GM13976 (cell line): ENCODE measurements at regions not wholly inside any gene's neighbourhood (a gene's known extent, or its start where the extent isn't known, plus 50 kb on each side); places are given as distances from the start of the nearest gene placed in this dataset.

Experiments used
- DNase-seq: peaks from one replicate; pipeline ENCODE4 v3.0.0; 2012; ENCODE audit warnings: low spot score
- in situ Hi-C: fragments of 300-500 bp; cut with MboI; formaldehyde crosslinking; loops from one replicate; pipeline ENCODE4 v1.12.0; 2022; ENCODE audit warnings: low sequenced_read_pairs, mixed read lengths, inconsistent platforms; ENCODE audit not compliant: unreplicated experiment
- TF ChIP-seq, protein P1 (sequence below): IDR thresholded peaks from 2 replicates; pipeline ENCODE4 v1.5.1; 2012; ENCODE audit warnings: borderline replicate concordance, mild to moderate bottlenecking; ENCODE audit not compliant: insufficient read depth; ENCODE audit errors: extremely low read depth, missing control alignments, control extremely low read depth

DNA sequence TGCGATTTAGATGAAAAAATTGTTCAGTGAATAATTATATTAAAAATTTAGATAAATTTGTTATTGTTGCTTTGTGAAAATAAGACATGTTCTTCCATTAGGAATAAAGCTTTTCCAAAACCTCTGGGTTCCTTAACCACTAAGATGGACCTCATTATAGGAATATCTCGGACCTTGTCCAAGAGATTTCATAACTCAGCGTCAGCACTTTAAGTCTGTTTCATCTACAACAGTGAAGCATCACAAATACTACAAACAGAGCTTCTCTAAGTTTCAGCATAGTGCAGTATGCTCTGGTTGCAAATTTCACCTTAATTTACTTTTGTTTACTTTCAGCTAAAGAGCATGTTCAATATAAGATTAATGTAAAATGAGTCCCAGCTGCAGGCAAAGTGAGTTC, 150.3 kb downstream of the UBE2E3 start:
- in situ Hi-C loops: no loop called here
- TF ChIP-seq, protein P1, sequence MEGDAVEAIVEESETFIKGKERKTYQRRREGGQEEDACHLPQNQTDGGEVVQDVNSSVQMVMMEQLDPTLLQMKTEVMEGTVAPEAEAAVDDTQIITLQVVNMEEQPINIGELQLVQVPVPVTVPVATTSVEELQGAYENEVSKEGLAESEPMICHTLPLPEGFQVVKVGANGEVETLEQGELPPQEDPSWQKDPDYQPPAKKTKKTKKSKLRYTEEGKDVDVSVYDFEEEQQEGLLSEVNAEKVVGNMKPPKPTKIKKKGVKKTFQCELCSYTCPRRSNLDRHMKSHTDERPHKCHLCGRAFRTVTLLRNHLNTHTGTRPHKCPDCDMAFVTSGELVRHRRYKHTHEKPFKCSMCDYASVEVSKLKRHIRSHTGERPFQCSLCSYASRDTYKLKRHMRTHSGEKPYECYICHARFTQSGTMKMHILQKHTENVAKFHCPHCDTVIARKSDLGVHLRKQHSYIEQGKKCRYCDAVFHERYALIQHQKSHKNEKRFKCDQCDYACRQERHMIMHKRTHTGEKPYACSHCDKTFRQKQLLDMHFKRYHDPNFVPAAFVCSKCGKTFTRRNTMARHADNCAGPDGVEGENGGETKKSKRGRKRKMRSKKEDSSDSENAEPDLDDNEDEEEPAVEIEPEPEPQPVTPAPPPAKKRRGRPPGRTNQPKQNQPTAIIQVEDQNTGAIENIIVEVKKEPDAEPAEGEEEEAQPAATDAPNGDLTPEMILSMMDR: no peak
- no peak for DNase-seq

DNA sequence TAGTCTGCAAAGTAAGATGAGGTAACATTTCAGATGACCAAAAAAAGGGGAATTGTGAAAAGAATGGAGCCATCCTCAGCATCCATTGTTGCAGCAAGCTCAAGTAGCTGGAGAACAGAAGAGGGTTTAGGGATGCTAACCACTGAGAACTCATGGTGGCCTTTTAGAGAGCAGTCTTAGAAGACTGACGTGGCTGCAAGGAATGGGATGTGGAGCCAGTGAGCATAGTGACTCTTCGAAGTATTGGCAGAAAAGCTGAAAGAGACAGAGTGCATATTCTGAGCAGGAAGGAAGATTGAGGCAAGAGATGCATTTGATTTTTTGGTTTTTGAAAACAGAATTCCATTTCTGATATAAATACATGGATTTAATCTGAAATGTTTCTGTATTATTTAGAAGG, 151.2 kb downstream of the UBE2E3 start:
- TF ChIP-seq, protein P1: no peak
- in situ Hi-C loops: no loop called here
- no peak for DNase-seq

DNA sequence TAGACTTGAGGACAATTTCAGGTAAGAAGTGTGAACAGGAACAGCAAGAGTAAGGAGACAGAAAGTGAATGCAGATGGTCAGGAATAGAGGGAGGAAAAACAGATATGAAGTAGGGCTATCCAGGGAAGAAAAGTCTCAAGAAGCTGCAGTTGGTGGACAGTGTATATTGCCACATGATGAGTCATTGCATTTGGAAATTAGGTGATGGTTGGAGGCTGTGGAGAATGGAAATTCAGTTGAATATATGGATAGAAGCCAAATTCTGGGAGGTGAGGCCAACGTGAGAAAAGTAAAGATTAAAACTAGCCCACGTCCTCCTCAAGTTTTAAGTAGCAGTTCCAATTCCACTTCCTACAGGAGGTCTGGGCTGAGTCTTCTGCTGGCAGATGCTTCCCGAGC, 158.4 kb downstream of the UBE2E3 start:
- TF ChIP-seq, protein P1: no peak
- no peak for DNase-seq
- in situ Hi-C loops: no loop called here

DNA sequence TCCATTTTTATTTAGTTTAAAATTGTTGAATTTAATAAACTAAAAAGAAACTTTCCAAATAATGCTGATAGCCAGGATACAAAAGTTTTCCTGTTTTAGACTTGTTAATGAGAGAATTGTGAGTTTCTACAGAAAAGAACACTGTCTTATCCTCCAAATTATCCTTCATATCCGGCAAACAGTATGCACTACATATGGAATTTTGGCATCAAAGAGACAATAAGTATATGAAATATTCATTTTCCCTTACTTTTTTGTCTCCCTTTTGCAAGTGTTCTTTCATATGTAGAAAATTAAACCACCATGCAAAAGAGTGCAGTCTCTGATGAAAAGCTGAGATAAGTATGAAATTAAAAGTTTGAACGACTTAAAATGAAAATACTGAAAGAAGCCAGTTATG, 159.4 kb downstream of the UBE2E3 start:
- no peak for DNase-seq
- TF ChIP-seq, protein P1: no peak
- in situ Hi-C loops: no loop called here

DNA sequence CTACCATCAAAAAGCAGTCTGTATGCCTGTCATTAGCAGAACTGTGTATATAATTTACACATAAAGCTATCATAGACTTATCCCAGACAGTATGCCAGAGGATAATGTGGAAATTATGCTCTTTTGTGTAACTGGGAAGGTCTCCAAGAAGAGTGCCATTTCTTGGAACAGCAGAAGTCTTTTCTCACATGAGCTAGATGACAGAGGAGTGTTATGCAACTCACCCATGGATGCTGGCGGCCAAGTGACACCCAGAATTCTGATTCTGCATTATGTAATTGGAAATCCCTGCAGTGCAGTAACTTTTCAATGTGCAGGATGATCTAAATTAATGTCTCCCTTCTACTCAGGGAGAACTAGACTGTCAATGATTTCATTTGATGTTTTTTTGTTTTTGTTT, 160.0 kb downstream of the UBE2E3 start:
- TF ChIP-seq, protein P1: no peak
- in situ Hi-C loops: no loop called here
- DNase-seq: no peak

DNA sequence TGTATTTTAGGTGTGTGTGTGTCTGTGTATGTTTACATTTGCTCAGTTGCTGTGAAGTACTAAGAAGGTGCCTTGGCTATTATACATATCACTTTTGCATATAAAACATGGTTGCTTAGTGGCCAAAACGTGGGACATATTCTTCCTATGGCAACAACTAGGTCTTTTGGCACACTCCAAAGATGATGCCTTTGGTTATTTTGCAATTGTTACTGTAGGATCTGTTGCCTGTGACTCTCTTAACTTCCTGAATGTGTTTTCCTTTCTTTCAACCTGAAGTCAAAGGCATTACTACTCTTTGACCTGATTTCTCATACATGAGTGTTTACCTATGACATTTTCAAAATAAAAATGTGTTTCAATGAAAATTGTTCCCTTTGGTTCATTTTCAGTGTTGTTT, 160.5 kb downstream of the UBE2E3 start:
- TF ChIP-seq, protein P1: no peak
- in situ Hi-C loops: no loop called here
- no peak for DNase-seq

DNA sequence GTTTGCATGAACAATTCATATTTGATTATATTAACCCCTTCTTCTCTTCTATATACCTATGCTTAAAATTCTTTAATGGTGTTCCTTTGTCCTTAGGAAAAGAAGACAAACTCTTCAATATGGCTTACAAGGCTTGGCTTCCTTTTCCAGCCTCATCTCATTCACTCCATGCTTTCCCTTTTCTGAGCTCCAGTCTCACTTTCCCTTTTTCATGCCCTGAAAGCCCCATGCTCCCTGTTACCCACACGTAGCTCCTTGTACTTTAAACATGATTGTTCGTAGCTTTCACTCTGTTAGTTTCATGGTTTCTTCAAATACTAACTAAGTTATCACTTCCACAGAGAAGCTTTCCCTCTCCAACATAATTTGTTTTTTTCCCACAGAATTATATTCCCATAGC, 161.3 kb downstream of the UBE2E3 start:
- in situ Hi-C loops: no loop called here
- TF ChIP-seq, protein P1: no peak
- DNase-seq: no peak
